Esophagus muscularis mucosa (tissue), 4 donors: ENCODE measurements at regions not wholly inside any gene's neighbourhood (a gene's known extent, or its start where the extent isn't known, plus 50 kb on each side); places are given as distances from the start of the nearest gene placed in this dataset.

Experiments used
- DNase-seq: peaks from one replicate; pipeline ENCODE4 v3.0.0-alpha.2; 2017; ENCODE audit errors: extremely low spot score
- H3K27ac ChIP-seq, 4 donors: fragments of 200-600 bp; sonication (generic); replicated peaks in 1 of 4; 1 replicate in 3 of 4; 2 replicates in 1 of 4; pipeline ENCODE4 v1.5.1; 2016 to 2019; ENCODE audit warnings: mild to moderate bottlenecking in 1 of 4
- H3K27me3 ChIP-seq, 4 donors: fragments of 200-600 bp; sonication (generic); one replicate each; pipeline versions ENCODE4 v1.5.1 to v1.6.0; 2016 to 2019
- H3K36me3 ChIP-seq, 4 donors: fragments of 200-600 bp; sonication (generic); one replicate each; pipeline ENCODE4 v1.5.1; 2016 to 2019
- H3K4me1 ChIP-seq, 4 donors: fragments of 200-600 bp; sonication (generic); one replicate each; pipeline ENCODE4 v1.5.1; 2016 to 2019
- H3K4me3 ChIP-seq, 4 donors: fragments of 200-600 bp; sonication (generic); 1 replicate in 2 of 4; 2 replicates in 2 of 4; pipeline ENCODE4 v1.5.1; 2016 to 2019; ENCODE audit warnings: mild to moderate bottlenecking in 4 of 4, moderate library complexity in 1 of 4
- H3K9me3 ChIP-seq, 4 donors: fragments of 200-600 bp; sonication (generic); 1 replicate in 3 of 4; 2 replicates in 1 of 4; pipeline ENCODE4 v1.5.1; 2016 to 2019
- CTCF ChIP-seq, 3 experiments: fragments of 200-600 bp in 2 of 3; fragments of 450-650 bp in 1 of 3; sonication (generic) in 2 of 3; IDR thresholded peaks; one replicate each; pipeline ENCODE4 v1.5.1; 2017 to 2019; ENCODE audit warnings: antibody characterized with exemption in 3 of 3, mild to moderate bottlenecking in 2 of 3, moderate library complexity in 1 of 3
- EP300 ChIP-seq: sonication (generic); formaldehyde crosslinking; IDR thresholded peaks from one replicate; pipeline ENCODE4 v1.6.1; 2017; ENCODE audit warnings: antibody characterized with exemption
- POLR2A ChIP-seq: fragments of 450-650 bp; IDR thresholded peaks from one replicate; pipeline ENCODE4 v1.6.1; 2017; ENCODE audit warnings: antibody characterized with exemption, moderate library complexity, mild to moderate bottlenecking, low read depth
- POLR2AphosphoS5 ChIP-seq, 2 donors: sonication (generic); formaldehyde crosslinking; IDR thresholded peaks; one replicate each; pipeline ENCODE4 v1.6.1; 2017; ENCODE audit warnings: antibody characterized with exemption in 2 of 2
- WGBS: methylation state at CpG from one replicate; pipeline ENCODE4 v1.1.5; 2018; 5-methylcytosine and 5-hydroxymethylcytosine counted together
- intact Hi-C: fragments of 100-400 bp; cut with DNase I; formaldehyde crosslinking; loops from one replicate; pipeline ENCODE4 v1.15.1; 2023

GRCh38 chr1:112791723-112792104 lies 76.6 kb upstream of the PPM1J start:
- Histone ChIP-seq H3K9me3 (no peaks in the 10 kb centered on the region), H3K27me3 (peaks cover 0 to 3% (median 0%) of the 10 kb centered on the region in 4 donors), H3K36me3 (no peaks in the 10 kb centered on the region), H3K27ac (no peak overlapping the region), H3K4me3 (no peak overlapping the region), H3K4me1 (no peaks in the 10 kb centered on the region)
- WGBS, result 67% methylated on average over 3 of the region's 3 CpGs
- no peak for TF ChIP-seq CTCF (IDR thresholded peaks at IDR 0.05)
- no peak for TF ChIP-seq EP300
- no peak for TF ChIP-seq POLR2A
- no peak for TF ChIP-seq POLR2AphosphoS5 (IDR thresholded peaks at IDR 0.05)
- intact Hi-C loops, result no loop called here
- no peak for DNase-seq

DNA sequence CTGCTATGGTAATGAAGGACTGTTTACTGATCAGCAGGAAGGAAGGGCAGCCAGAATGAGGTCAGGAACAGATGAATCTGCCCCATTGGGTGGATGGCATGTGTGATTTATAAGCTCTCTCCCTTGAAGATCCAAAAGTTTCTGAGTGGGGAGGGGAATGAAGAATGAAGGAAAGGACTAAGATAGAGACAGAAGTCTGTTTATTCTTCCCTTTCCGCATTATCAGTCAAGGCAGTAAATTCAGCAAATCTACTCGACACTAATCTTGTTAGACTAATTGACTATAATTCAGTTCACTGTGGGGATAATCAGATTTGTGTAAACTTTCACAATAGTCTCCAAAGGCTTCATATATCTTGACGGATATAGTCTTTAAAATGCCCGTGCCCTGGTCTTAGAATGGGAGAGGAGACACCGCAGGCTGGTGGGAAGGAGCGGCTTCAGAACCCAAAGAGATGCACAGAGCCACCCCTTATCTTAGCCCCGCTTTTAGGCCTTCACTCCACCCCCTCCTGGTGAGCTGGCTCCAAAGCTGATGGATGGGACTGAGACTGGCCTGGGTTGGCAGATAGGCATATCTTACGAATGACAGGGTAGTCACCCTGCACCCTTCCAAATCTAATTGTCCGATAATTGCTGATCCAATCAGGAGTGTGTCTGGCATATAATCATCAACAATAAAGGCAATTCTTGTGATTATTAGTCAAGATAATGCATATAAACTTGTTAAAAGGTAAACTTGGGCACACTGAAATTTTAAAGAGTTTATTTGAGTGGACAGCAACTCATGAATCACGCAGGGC lies 76.0 kb upstream of the PPM1J start:
- Histone ChIP-seq H3K36me3 (no peaks in the 10 kb centered on the region), H3K4me1 (no peaks in the 10 kb centered on the region), H3K27ac (no peak overlapping the region), H3K27me3 (peaks cover 0 to 3% (median 0%) of the 10 kb centered on the region in 4 donors), H3K9me3 (no peaks in the 10 kb centered on the region), H3K4me3 (no peak overlapping the region)
- WGBS, result 81% methylated on average over 10 of the region's 10 CpGs
- peak; percentile 82 for DNase-seq
- TF ChIP-seq POLR2A (no peak), EP300 (no peak), CTCF (IDR thresholded peaks at IDR 0.05) (no peak), POLR2AphosphoS5 (IDR thresholded peaks at IDR 0.05) (no peak)
- intact Hi-C loops, result no loop called here

- TF ChIP-seq CTCF (IDR thresholded peaks at IDR 0.05) (no peak), EP300 (no peak), POLR2AphosphoS5 (IDR thresholded peaks at IDR 0.05) (no peak), POLR2A (no peak)
- Histone ChIP-seq H3K27ac (no peak overlapping the region), H3K4me1 (no peaks in the 10 kb centered on the region), H3K9me3 (no peaks in the 10 kb centered on the region), H3K4me3 (no peak overlapping the region), H3K36me3 (no peaks in the 10 kb centered on the region), H3K27me3 (peaks cover 0 to 3% (median 0%) of the 10 kb centered on the region in 4 donors)
- no peak for DNase-seq
- intact Hi-C loops, result no loop called here
Measured at GRCh38 chr1:112788561-112788960, 73.4 kb upstream of the PPM1J start.

DNA sequence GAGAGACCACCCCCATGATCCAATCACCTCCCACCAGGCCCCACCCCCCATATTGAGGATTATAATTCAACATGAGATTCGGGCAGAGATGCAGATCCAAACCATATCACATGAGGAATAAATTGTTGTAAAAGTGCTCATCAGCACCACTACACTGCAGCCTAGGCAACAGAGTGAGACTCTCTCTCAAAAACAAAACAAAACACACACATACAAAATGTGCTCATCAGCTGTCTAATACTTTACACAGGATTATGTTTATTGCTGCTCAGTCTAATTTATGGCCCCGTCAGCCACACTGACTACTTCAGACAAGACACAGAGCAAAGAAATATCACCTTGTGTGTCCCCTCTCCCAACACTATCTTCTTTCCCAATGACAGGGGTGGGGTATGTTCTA lies 72.9 kb upstream of the PPM1J start:
- H3K36me3 ChIP-seq, result no peaks in the 10 kb centered on the region
- H3K27ac ChIP-seq, result no peak overlapping the region
- TF ChIP-seq EP300, result no peak
- TF ChIP-seq CTCF (IDR thresholded peaks at IDR 0.05), result no peak
- no peak for TF ChIP-seq POLR2A
- TF ChIP-seq POLR2AphosphoS5 (IDR thresholded peaks at IDR 0.05), result no peak
- no peak overlapping the region for H3K4me3 ChIP-seq
- intact Hi-C loops, result no loop called here
- H3K9me3 ChIP-seq, result no peaks in the 10 kb centered on the region
- no peak for DNase-seq
- WGBS, result 59% methylated on average over 2 of the region's 2 CpGs
- H3K27me3 ChIP-seq, result peaks cover 0 to 3% (median 0%) of the 10 kb centered on the region in 4 donors
- H3K4me1 ChIP-seq, result no peaks in the 10 kb centered on the region

DNA sequence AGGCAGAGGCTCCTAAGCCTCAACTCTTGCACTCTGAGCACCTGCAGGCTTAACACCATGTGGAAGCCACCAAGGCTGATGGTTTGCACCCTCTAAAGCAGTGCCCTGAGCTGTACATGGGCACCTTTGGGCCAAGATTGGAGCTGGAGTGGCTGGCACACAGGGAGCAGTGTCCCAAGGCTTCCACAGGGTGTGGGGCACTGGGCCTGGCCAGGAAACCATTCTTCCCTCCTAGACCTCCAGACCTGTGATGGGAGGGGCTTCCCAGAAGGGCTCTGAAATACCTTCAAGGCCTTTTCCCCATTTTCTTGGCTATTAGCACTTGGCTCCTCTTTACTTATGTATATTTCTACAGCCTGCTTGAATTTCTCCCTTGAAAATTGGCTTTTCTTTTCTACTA lies 67.9 kb upstream of the PPM1J start:
- intact Hi-C loops, result no loop called here
- no peaks in the 10 kb centered on the region for H3K4me1 ChIP-seq
- TF ChIP-seq CTCF (IDR thresholded peaks at IDR 0.05) (no peak), POLR2AphosphoS5 (IDR thresholded peaks at IDR 0.05) (no peak)

More for the DNA sequence above, 67.9 kb upstream of the PPM1J start:
- no peaks in the 10 kb centered on the region for H3K9me3 ChIP-seq
- H3K36me3 ChIP-seq, result no peaks in the 10 kb centered on the region
- no peak overlapping the region for H3K4me3 ChIP-seq
- H3K27me3 ChIP-seq, result no peaks in the 10 kb centered on the region
- H3K27ac ChIP-seq, result no peak overlapping the region
- DNase-seq, result no peak
